ENCODE measurements at regions not wholly inside any gene's neighbourhood (a gene's known extent, or its start where the extent isn't known, plus 50 kb on each side); places are given as distances from the start of the nearest gene placed in this dataset.
A peak's percentile ranks its signal among the peaks of the same experiment; 100 is the strongest.

GRCh38 chr12:130226126-130226525, 63.9 kb downstream of the FZD10 start:
- H3K4me3 Mint-ChIP-seq (ENCODE audit: unreplicated experiment): no peak overlapping the region
- CTCF ChIA-PET: interaction anchor here (0.7 kb wide), 1 partner anchor 200 kb away, joined by 3 read pairs; no protein-coding TSS in a partner anchor
- no TSS peak for BruUV-seq (replicated peaks)
- H3K27ac Mint-ChIP-seq (ENCODE audit: low read depth, unreplicated experiment): no peak overlapping the region
- no peak for DNase-seq (ENCODE audit: unreplicated experiment)
- no peaks in the 10 kb centered on the region for H3K36me3 Mint-ChIP-seq (ENCODE audit: insufficient read depth, unreplicated experiment)
- TF ChIP-seq, protein P1, sequence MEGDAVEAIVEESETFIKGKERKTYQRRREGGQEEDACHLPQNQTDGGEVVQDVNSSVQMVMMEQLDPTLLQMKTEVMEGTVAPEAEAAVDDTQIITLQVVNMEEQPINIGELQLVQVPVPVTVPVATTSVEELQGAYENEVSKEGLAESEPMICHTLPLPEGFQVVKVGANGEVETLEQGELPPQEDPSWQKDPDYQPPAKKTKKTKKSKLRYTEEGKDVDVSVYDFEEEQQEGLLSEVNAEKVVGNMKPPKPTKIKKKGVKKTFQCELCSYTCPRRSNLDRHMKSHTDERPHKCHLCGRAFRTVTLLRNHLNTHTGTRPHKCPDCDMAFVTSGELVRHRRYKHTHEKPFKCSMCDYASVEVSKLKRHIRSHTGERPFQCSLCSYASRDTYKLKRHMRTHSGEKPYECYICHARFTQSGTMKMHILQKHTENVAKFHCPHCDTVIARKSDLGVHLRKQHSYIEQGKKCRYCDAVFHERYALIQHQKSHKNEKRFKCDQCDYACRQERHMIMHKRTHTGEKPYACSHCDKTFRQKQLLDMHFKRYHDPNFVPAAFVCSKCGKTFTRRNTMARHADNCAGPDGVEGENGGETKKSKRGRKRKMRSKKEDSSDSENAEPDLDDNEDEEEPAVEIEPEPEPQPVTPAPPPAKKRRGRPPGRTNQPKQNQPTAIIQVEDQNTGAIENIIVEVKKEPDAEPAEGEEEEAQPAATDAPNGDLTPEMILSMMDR (IDR thresholded peaks at IDR 0.05; ENCODE audit: unreplicated experiment): no peak
- H3K9me3 Mint-ChIP-seq (ENCODE audit: unreplicated experiment): peaks cover 10% of the 10 kb centered on the region
- no peaks in the 10 kb centered on the region for H3K4me1 Mint-ChIP-seq (ENCODE audit: insufficient read depth, unreplicated experiment)
- H3K27me3 Mint-ChIP-seq (ENCODE audit: insufficient read depth, unreplicated experiment): no peaks in the 10 kb centered on the region
- intact Hi-C loops (cut with micrococcal nuclease): no loop called here
- POLR2A ChIA-PET: no interaction called here

DNA sequence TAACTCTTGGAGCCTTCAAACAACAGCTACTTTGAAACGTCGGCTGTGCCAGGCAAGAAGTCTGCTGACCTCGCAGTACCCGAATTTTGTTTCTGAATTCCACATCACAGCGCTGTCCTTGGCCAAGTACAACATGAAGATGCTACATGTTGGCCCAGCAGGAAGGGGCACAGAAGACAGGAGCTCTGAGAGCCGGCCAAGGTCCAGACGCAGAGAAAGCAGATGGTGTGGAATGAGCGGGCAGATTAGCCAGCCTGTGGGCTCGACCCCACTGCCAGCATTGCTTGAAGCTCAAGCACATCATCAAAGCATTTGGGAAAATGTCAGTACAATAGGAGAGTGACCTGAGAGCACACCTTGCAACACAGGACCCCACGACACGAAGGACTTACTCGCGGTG, 64.5 kb downstream of the FZD10 start:
- DNase-seq (ENCODE audit: unreplicated experiment): no peak
- ChIA-PET POLR2A (no interaction called here), CTCF (interaction anchor here (0.7 kb wide), 1 partner anchor 180 kb away, joined by 3 read pairs; no protein-coding TSS in a partner anchor)
- Mint-ChIP-seq H3K27me3 (ENCODE audit: insufficient read depth, unreplicated experiment) (no peaks in the 10 kb centered on the region), H3K36me3 (ENCODE audit: insufficient read depth, unreplicated experiment) (no peaks in the 10 kb centered on the region), H3K9me3 (ENCODE audit: unreplicated experiment) (peaks cover 10% of the 10 kb centered on the region), H3K4me1 (ENCODE audit: insufficient read depth, unreplicated experiment) (no peaks in the 10 kb centered on the region), H3K4me3 (ENCODE audit: unreplicated experiment) (no peak overlapping the region), H3K27ac (ENCODE audit: low read depth, unreplicated experiment) (no peak overlapping the region)
- TF ChIP-seq, protein P1 (IDR thresholded peaks at IDR 0.05; ENCODE audit: unreplicated experiment): no peak
- intact Hi-C loops (cut with micrococcal nuclease): no loop called here
- BruUV-seq (replicated peaks): no TSS peak

- H3K4me3 Mint-ChIP-seq (ENCODE audit: unreplicated experiment): no peak overlapping the region
- no TSS peak for BruUV-seq (replicated peaks)
- peaks cover 10% of the 10 kb centered on the region for H3K9me3 Mint-ChIP-seq (ENCODE audit: unreplicated experiment)
- H3K4me1 Mint-ChIP-seq (ENCODE audit: insufficient read depth, unreplicated experiment): no peaks in the 10 kb centered on the region
- H3K27me3 Mint-ChIP-seq (ENCODE audit: insufficient read depth, unreplicated experiment): no peaks in the 10 kb centered on the region
- DNase-seq (ENCODE audit: unreplicated experiment): peak; percentile 11
- no peak overlapping the region for H3K27ac Mint-ChIP-seq (ENCODE audit: low read depth, unreplicated experiment)
- CTCF ChIA-PET: no interaction called here
- TF ChIP-seq, protein P1 (IDR thresholded peaks at IDR 0.05; ENCODE audit: unreplicated experiment): no peak
- POLR2A ChIA-PET: no interaction called here
- intact Hi-C loops (cut with micrococcal nuclease): no loop called here
- H3K36me3 Mint-ChIP-seq (ENCODE audit: insufficient read depth, unreplicated experiment): no peaks in the 10 kb centered on the region
Measured at GRCh38 chr12:130227641-130228040, 65.4 kb downstream of the FZD10 start.

DNA sequence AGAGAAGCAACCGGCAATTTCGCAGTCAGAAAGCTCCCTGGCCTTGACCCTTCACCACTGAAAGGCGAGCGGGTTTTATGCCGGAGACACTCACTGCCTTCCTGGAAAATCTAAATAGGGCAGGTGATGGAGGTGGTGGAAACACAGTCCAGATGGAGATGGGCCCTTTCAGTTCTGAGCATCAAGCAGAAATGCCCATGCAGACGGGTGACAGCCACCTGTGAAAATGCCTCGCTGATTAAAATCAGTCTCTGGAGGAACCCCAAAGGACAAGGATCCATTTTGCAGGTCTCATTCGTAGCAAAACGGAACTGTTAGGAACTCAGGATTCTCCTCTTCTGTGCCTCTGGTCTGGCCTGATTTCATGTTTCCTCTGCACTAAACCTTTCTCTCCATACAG, 74.2 kb downstream of the FZD10 start:
- BruUV-seq (replicated peaks): no TSS peak
- Mint-ChIP-seq H3K4me3 (ENCODE audit: unreplicated experiment) (no peak overlapping the region), H3K27ac (ENCODE audit: low read depth, unreplicated experiment) (no peak overlapping the region), H3K9me3 (ENCODE audit: unreplicated experiment) (peaks cover 6% of the 10 kb centered on the region), H3K36me3 (ENCODE audit: insufficient read depth, unreplicated experiment) (peaks cover 7% of the 10 kb centered on the region), H3K27me3 (ENCODE audit: insufficient read depth, unreplicated experiment) (peaks cover 25% of the 10 kb centered on the region), H3K4me1 (ENCODE audit: insufficient read depth, unreplicated experiment) (no peaks in the 10 kb centered on the region)
- no peak for DNase-seq (ENCODE audit: unreplicated experiment)
- ChIA-PET POLR2A (no interaction called here), CTCF (interaction anchor here (0.7 kb wide), 1 partner anchor 603 kb away, joined by 3 read pairs; no protein-coding TSS in a partner anchor)
- intact Hi-C loops (cut with micrococcal nuclease): no loop called here
- TF ChIP-seq, protein P1 (IDR thresholded peaks at IDR 0.05; ENCODE audit: unreplicated experiment): no peak

Measured in MCF 10A (cell line).